ENCODE measurements at regions not wholly inside any gene's neighbourhood (a gene's known extent, or its start where the extent isn't known, plus 50 kb on each side); places are given as distances from the start of the nearest gene placed in this dataset.

DNA sequence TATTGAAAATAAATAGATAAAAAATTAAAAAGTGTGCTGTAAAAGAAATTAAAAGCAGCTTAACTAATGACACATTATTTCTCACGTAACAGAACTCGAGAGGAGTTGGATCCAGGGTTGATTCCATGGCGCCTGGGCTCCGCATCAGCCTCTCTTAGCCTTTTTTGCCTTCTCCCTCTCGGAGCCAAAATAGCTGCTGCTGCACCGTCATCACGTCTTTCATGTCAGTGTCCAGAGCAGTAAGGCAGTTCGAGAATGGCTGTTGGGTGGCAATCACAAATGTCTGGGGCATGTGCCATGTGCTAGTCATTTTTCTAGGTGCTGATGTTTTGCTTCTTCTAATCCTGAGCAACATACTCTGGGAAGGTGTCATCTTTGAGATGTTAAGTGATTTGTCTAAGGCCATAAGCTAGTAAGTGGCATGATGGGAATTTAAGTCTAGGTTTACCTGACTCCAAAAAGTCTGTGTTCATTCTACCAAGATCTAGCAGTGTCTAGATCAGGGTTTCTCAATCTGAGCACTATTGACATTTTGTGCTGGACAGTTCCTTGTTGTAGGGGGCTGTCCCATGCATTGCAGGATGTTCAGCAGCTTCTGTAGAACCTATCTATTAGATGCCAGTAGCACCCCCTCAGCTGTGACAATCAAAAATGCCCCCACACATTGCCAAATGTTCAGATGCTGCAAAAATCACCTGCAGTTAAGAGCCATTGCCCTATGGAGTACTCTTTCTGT, 280.4 kb downstream of the HAPSTR1 start:
- 91 to 92% methylated on average over 8 of the region's 8 CpGs for WGBS, 2 donors
- Histone ChIP-seq H3K9me3 (no peaks in the 10 kb centered on the region), H3K27ac (no peak overlapping the region), H3K27me3 (no peaks in the 10 kb centered on the region), H3K36me3 (no peaks in the 10 kb centered on the region), H3K4me1 (no peaks in the 10 kb centered on the region), H3K4me3 (replicated peaks in 1 of 3) (no peak overlapping the region)
- TF ChIP-seq, protein P1, sequence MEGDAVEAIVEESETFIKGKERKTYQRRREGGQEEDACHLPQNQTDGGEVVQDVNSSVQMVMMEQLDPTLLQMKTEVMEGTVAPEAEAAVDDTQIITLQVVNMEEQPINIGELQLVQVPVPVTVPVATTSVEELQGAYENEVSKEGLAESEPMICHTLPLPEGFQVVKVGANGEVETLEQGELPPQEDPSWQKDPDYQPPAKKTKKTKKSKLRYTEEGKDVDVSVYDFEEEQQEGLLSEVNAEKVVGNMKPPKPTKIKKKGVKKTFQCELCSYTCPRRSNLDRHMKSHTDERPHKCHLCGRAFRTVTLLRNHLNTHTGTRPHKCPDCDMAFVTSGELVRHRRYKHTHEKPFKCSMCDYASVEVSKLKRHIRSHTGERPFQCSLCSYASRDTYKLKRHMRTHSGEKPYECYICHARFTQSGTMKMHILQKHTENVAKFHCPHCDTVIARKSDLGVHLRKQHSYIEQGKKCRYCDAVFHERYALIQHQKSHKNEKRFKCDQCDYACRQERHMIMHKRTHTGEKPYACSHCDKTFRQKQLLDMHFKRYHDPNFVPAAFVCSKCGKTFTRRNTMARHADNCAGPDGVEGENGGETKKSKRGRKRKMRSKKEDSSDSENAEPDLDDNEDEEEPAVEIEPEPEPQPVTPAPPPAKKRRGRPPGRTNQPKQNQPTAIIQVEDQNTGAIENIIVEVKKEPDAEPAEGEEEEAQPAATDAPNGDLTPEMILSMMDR (IDR thresholded peaks at IDR 0.05): no peak
- no peak for TF ChIP-seq POLR2A (IDR thresholded peaks at IDR 0.05)
- no peak for DNase-seq
- intact Hi-C loops (cut with DNase I): no loop called here

DNA sequence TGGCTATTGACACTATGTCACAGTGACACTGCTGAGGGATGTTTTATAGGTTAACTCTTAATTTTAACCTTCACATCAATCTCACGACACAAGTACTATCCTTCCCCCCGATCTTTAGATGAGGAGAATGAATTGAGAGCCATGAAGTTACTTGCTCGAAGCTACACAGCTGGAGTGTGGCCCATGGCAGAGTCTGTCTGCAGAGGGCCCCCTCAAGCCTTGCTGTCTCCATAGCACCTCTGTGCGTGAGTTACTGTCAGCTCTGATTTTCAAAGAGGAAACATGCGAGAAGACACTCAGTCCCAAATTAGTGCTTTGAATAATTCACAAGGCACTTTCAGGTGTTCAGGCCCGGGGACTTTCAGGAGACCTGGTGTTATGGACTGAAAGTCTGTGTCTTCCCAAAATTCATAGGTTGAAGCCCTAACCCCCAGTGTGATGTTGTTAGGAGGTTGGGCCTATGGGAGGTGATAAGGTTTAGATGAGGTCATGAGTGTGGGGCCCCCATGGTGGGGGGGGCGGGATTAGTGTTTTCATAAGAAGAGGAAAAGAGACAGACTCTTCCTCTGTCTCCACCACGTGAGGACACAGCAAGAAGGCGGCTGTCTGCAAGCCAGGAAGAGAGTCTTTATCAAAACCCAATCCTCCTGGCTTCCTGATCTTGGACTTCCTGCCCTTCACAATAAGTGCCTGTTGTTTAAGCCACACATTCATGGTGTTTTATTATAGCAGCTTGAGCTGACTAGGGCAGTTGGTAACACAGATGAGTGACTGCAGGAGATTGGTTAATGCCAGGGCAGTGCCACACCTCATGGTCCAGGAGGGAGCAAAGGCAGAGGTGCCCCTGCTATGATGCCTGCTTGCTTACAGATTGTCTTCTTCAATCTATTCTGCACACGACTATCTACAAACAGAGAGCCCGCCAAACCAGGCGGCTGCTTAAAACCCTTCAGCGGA, 281.8 kb downstream of the HAPSTR1 start:
- intact Hi-C loops (cut with DNase I): no loop called here
- 66 to 75% methylated on average over 13 of the region's 13 CpGs for WGBS, 2 donors
- TF ChIP-seq POLR2A (IDR thresholded peaks at IDR 0.05): no peak
- TF ChIP-seq, protein P1 (IDR thresholded peaks at IDR 0.05): no peak
- DNase-seq: no peak
- Histone ChIP-seq H3K27ac (no peak overlapping the region), H3K9me3 (no peaks in the 10 kb centered on the region), H3K36me3 (no peaks in the 10 kb centered on the region), H3K4me1 (no peaks in the 10 kb centered on the region), H3K4me3 (replicated peaks in 1 of 3) (no peak overlapping the region), H3K27me3 (no peaks in the 10 kb centered on the region)

DNA sequence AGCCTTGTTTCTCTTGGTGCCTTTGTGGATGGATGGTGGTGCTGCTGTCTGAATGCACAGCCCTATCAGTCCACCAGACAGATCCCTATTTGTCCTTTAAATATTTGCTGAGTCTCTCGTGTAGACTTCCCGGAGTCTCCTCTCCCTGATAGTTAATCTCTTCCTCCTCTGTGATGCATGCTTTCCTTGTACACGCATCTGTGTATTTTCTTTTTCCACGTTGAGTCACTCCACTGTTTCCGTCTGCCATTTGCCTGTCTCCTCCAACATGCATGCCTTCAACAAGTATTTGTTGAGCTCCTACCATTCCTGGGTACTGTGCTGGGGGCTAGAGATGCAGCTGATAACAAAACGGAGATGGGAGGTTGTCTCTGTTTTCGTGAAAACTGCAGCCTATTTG, 282.6 kb downstream of the HAPSTR1 start:
- Histone ChIP-seq H3K9me3 (no peaks in the 10 kb centered on the region), H3K4me3 (replicated peaks in 1 of 3) (no peak overlapping the region), H3K27me3 (no peaks in the 10 kb centered on the region), H3K36me3 (no peaks in the 10 kb centered on the region), H3K27ac (no peak overlapping the region), H3K4me1 (no peaks in the 10 kb centered on the region)
- TF ChIP-seq, protein P1 (IDR thresholded peaks at IDR 0.05): no peak
- no peak for TF ChIP-seq POLR2A (IDR thresholded peaks at IDR 0.05)
- DNase-seq: no peak
- intact Hi-C loops (cut with DNase I): no loop called here
- WGBS, 2 donors: 22 to 36% methylated on average over 7 of the region's 7 CpGs

DNA sequence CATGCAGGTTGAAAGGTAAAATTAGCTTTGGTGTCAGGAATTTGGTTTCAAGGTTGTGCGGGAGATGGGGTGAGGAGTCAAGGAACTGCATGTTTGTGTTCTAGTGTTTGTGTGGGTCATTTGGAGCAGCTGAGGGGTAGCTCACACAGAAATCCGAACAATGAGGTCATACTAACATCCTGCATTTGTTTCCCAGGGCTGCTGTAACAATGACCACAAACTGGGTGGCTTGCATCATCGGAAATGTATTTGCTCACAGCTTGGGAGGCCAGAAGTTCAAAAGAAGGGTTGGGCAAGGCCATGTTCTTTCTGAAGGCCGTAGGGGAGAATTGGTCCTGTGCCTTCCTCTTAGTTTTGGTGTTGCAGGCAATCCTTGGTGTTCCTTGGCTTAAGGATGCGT, 287.4 kb downstream of the HAPSTR1 start:
- no peak overlapping the region for H3K27ac ChIP-seq
- TF ChIP-seq, protein P1 (IDR thresholded peaks at IDR 0.05): no peak
- no peak for TF ChIP-seq POLR2A (IDR thresholded peaks at IDR 0.05)
- no peaks in the 10 kb centered on the region for H3K27me3 ChIP-seq
- H3K4me1 ChIP-seq: no peaks in the 10 kb centered on the region
- no peak overlapping the region for H3K4me3 ChIP-seq (replicated peaks in 1 of 3)
- H3K36me3 ChIP-seq: no peaks in the 10 kb centered on the region
- H3K9me3 ChIP-seq: no peaks in the 10 kb centered on the region
- intact Hi-C loops (cut with DNase I): no loop called here
- no peak for DNase-seq
- WGBS, 2 donors: 67 to 71% methylated on average over 5 of the region's 5 CpGs

DNA sequence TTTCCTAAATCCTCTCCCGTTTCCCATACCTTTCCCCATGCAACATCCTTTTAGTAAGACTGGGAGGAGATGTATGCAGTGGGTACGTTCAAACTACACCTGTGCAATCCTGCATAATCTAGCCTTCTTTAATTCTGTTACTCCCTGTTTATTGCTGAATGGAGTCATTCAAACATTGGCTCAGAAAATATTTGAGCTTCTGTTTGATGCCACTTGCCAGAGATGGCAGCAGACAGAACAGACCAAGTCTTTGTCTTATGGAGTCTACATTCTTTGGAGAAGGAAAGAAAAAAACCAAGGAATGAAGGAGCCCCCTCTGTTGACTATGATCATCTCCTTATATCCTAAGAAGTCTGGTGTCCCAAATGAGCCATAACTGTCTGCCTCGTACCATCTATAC, 288.8 kb downstream of the HAPSTR1 start:
- no peaks in the 10 kb centered on the region for H3K9me3 ChIP-seq

More for the DNA sequence above, 288.8 kb downstream of the HAPSTR1 start:
- intact Hi-C loops (cut with DNase I): no loop called here
- H3K4me3 ChIP-seq (replicated peaks in 1 of 3): no peak overlapping the region
- no peak overlapping the region for H3K27ac ChIP-seq
- no peaks in the 10 kb centered on the region for H3K36me3 ChIP-seq
- WGBS, 2 donors: 89 to 92% methylated on average over 3 of the region's 3 CpGs
- DNase-seq: no peak
- no peaks in the 10 kb centered on the region for H3K27me3 ChIP-seq
- TF ChIP-seq POLR2A (IDR thresholded peaks at IDR 0.05): no peak
- TF ChIP-seq, protein P1 (IDR thresholded peaks at IDR 0.05): no peak
- H3K4me1 ChIP-seq: no peaks in the 10 kb centered on the region

Data from thyroid gland (tissue), 4 donors.